HEK293 (cell line): ENCODE measurements at regions not wholly inside any gene's neighbourhood (a gene's known extent, or its start where the extent isn't known, plus 50 kb on each side); places are given as distances from the start of the nearest gene placed in this dataset.

Experiments used
- ZNF645 ChIP-seq: fragments of 450-650 bp; formaldehyde crosslinking; IDR thresholded peaks from 2 replicates; pipeline ENCODE4; 2016; ENCODE audit warnings: missing biosample characterization, missing genetic modification characterization

GRCh38 chr3:143215059-143215458, 95.5 kb downstream of the CHST2 start (continued):
- TF ChIP-seq ZNF645 (tag by site-specific recombination), result no peak
